Memory B cell (primary cell): ENCODE measurements at regions not wholly inside any gene's neighbourhood (a gene's known extent, or its start where the extent isn't known, plus 50 kb on each side); places are given as distances from the start of the nearest gene placed in this dataset.
"Not testable (repeated sequence)": the region's sequence is repeated elsewhere in the genome, so short reads cannot be mapped to it uniquely, and the experiment has no call there.

Experiments
- ATAC-seq: fragments of 150-1000 bp; cut with Tn5 transposase; 2 replicates; pipeline ENCODE4 v1.10.0; 2021; ENCODE audit warnings: low read depth, mild to moderate bottlenecking, moderate library complexity
- DNase-seq, 2 donors: peaks; one replicate each; pipeline ENCODE4 v3.0.0; 2022; ENCODE audit warnings: low spot score in 2 of 2
- H3K27ac Mint-ChIP-seq: one replicate; pipeline ENCODE4 v1.8.0; 2022; ENCODE audit warnings: mild to moderate bottlenecking, moderate library complexity, mixed read lengths
- H3K27me3 Mint-ChIP-seq: one replicate; pipeline ENCODE4 v1.8.0; 2022; ENCODE audit warnings: mixed read lengths
- H3K36me3 Mint-ChIP-seq: one replicate; pipeline ENCODE4 v1.8.0; 2022; ENCODE audit warnings: mild to moderate bottlenecking, mixed read lengths
- H3K4me1 Mint-ChIP-seq: one replicate; pipeline ENCODE4 v1.8.0; 2022; ENCODE audit warnings: mixed read lengths
- H3K4me3 Mint-ChIP-seq: one replicate; pipeline ENCODE4 v1.8.0; 2022; ENCODE audit warnings: mild to moderate bottlenecking, moderate library complexity, mixed read lengths
- H3K9me3 Mint-ChIP-seq: one replicate; pipeline ENCODE4 v1.8.0; 2022; ENCODE audit warnings: mixed read lengths

GRCh38 chr1:83194610-83195009, 804.3 kb downstream of the TTLL7 start:
- H3K9me3 Mint-ChIP-seq, H3K36me3 Mint-ChIP-seq, H3K4me1 Mint-ChIP-seq, DNase-seq, H3K27me3 Mint-ChIP-seq, H3K4me3 Mint-ChIP-seq, ATAC-seq, H3K27ac Mint-ChIP-seq: not testable (repeated sequence)

GRCh38 chr1:83182033-83182728, 816.8 kb downstream of the TTLL7 start:
- not testable (repeated sequence) for H3K9me3 Mint-ChIP-seq, DNase-seq, H3K4me3 Mint-ChIP-seq, H3K4me1 Mint-ChIP-seq, H3K27me3 Mint-ChIP-seq, ATAC-seq, H3K27ac Mint-ChIP-seq, H3K36me3 Mint-ChIP-seq

- DNase-seq, H3K36me3 Mint-ChIP-seq, H3K27me3 Mint-ChIP-seq, H3K27ac Mint-ChIP-seq, ATAC-seq, H3K9me3 Mint-ChIP-seq, H3K4me1 Mint-ChIP-seq, H3K4me3 Mint-ChIP-seq: not testable (repeated sequence)
These were observed 818.3 kb downstream of the TTLL7 start for GRCh38 chr1:83180621-83181020.

GRCh38 chr1:83167634-83168033, 831.3 kb downstream of the TTLL7 start:
- not testable (repeated sequence) for ATAC-seq, H3K4me3 Mint-ChIP-seq, H3K36me3 Mint-ChIP-seq, H3K27me3 Mint-ChIP-seq, DNase-seq, H3K4me1 Mint-ChIP-seq, H3K9me3 Mint-ChIP-seq, H3K27ac Mint-ChIP-seq

- H3K4me1 Mint-ChIP-seq, DNase-seq, H3K27ac Mint-ChIP-seq, H3K9me3 Mint-ChIP-seq, ATAC-seq, H3K27me3 Mint-ChIP-seq, H3K36me3 Mint-ChIP-seq, H3K4me3 Mint-ChIP-seq: not testable (repeated sequence)
These were observed 835.0 kb downstream of the TTLL7 start for GRCh38 chr1:83163879-83164475.

- not testable (repeated sequence) for DNase-seq, H3K4me1 Mint-ChIP-seq, H3K36me3 Mint-ChIP-seq, H3K27ac Mint-ChIP-seq, H3K9me3 Mint-ChIP-seq, ATAC-seq, H3K4me3 Mint-ChIP-seq, H3K27me3 Mint-ChIP-seq
These were observed 840.0 kb downstream of the TTLL7 start for GRCh38 chr1:83158924-83159323.

- DNase-seq: not testable (repeated sequence)
These were observed 844.6 kb downstream of the TTLL7 start for GRCh38 chr1:83154306-83154705.

GRCh38 chr1:83151167-83151898, 847.6 kb downstream of the TTLL7 start:
- ATAC-seq, H3K27ac Mint-ChIP-seq, H3K27me3 Mint-ChIP-seq, H3K4me3 Mint-ChIP-seq, DNase-seq, H3K36me3 Mint-ChIP-seq, H3K9me3 Mint-ChIP-seq, H3K4me1 Mint-ChIP-seq: not testable (repeated sequence)

More at GRCh38 chr1:83154306-83154705, 844.6 kb downstream of the TTLL7 start:
- not testable (repeated sequence) for H3K4me3 Mint-ChIP-seq, H3K36me3 Mint-ChIP-seq, H3K27ac Mint-ChIP-seq, H3K27me3 Mint-ChIP-seq, ATAC-seq, H3K4me1 Mint-ChIP-seq, H3K9me3 Mint-ChIP-seq

GRCh38 chr1:83150479-83150878, 848.5 kb downstream of the TTLL7 start:
- ATAC-seq, H3K27ac Mint-ChIP-seq, H3K36me3 Mint-ChIP-seq, H3K4me1 Mint-ChIP-seq, H3K27me3 Mint-ChIP-seq, H3K9me3 Mint-ChIP-seq, H3K4me3 Mint-ChIP-seq, DNase-seq: not testable (repeated sequence)

- not testable (repeated sequence) for H3K4me3 Mint-ChIP-seq, H3K27ac Mint-ChIP-seq, H3K4me1 Mint-ChIP-seq, H3K27me3 Mint-ChIP-seq, H3K36me3 Mint-ChIP-seq, DNase-seq, H3K9me3 Mint-ChIP-seq
- ATAC-seq: peak; percentile 50
These were observed 853.1 kb downstream of the TTLL7 start for GRCh38 chr1:83145820-83146219.

GRCh38 chr1:83142802-83143201, 856.1 kb downstream of the TTLL7 start:
- not testable (repeated sequence) for DNase-seq, H3K4me1 Mint-ChIP-seq, H3K9me3 Mint-ChIP-seq, H3K27ac Mint-ChIP-seq, H3K36me3 Mint-ChIP-seq, H3K4me3 Mint-ChIP-seq, H3K27me3 Mint-ChIP-seq, ATAC-seq

- not testable (repeated sequence) for H3K36me3 Mint-ChIP-seq, H3K9me3 Mint-ChIP-seq, H3K27ac Mint-ChIP-seq, ATAC-seq, H3K4me1 Mint-ChIP-seq, H3K4me3 Mint-ChIP-seq, H3K27me3 Mint-ChIP-seq, DNase-seq
These were observed 863.3 kb downstream of the TTLL7 start for GRCh38 chr1:83135524-83136157.

GRCh38 chr1:83134322-83135014, 864.5 kb downstream of the TTLL7 start:
- H3K27me3 Mint-ChIP-seq, H3K27ac Mint-ChIP-seq, DNase-seq, ATAC-seq, H3K36me3 Mint-ChIP-seq, H3K9me3 Mint-ChIP-seq, H3K4me1 Mint-ChIP-seq, H3K4me3 Mint-ChIP-seq: not testable (repeated sequence)

- Mint-ChIP-seq H3K9me3 (no peaks in the 10 kb centered on the region), H3K4me3 (no peak overlapping the region), H3K4me1 (no peaks in the 10 kb centered on the region), H3K27ac (no peak overlapping the region), H3K27me3 (no peaks in the 10 kb centered on the region), H3K36me3 (no peaks in the 10 kb centered on the region)
- ATAC-seq: no peak
- DNase-seq: no peak
These were observed 867.3 kb downstream of the TTLL7 start for GRCh38 chr1:83131692-83131955.
